ENCODE measurements at regions not wholly inside any gene's neighbourhood (a gene's known extent, or its start where the extent isn't known, plus 50 kb on each side); places are given as distances from the start of the nearest gene placed in this dataset.

DNA sequence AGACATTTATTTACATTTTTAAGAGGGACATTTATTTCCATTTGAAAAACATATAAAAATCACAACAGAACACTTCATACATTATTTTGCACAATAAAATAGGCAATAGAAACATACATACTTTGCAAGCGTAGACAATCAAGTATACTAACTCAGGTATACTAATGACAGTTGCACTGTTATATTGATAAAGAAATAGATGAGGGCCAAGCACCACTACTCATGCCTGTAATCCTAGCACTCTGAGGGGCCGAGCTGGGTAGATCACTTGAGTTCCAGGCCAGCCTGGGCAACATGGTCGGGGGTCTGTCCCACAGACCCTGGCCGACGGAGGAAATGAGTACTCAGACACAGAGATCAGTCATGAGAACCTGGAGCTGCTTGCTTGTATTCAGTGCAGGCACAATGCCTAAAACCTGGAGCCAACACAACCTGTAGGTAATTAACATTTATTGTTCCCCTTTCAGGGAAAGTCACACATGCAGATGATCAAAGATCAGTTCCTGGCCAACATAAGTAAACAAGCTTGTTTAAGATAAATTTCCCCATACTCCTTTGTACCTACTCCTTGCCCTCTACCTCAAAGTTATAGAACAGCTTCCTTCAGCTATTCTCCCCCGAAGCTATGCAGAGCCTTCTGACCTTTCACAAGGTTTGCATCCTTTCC lies 1960.2 kb downstream of the SUCLG1 start:
- TF ChIP-seq, protein P1, sequence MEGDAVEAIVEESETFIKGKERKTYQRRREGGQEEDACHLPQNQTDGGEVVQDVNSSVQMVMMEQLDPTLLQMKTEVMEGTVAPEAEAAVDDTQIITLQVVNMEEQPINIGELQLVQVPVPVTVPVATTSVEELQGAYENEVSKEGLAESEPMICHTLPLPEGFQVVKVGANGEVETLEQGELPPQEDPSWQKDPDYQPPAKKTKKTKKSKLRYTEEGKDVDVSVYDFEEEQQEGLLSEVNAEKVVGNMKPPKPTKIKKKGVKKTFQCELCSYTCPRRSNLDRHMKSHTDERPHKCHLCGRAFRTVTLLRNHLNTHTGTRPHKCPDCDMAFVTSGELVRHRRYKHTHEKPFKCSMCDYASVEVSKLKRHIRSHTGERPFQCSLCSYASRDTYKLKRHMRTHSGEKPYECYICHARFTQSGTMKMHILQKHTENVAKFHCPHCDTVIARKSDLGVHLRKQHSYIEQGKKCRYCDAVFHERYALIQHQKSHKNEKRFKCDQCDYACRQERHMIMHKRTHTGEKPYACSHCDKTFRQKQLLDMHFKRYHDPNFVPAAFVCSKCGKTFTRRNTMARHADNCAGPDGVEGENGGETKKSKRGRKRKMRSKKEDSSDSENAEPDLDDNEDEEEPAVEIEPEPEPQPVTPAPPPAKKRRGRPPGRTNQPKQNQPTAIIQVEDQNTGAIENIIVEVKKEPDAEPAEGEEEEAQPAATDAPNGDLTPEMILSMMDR (IDR thresholded peaks at IDR 0.05; ENCODE audit: low read depth, low read length, poor library complexity, severe bottlenecking): no peak
- TF ChIP-seq EZH2phosphoT487 (IDR thresholded peaks at IDR 0.05; ENCODE audit: borderline replicate concordance, low read length): no peak

Measured in DOHH2 (cell line).